ENCODE measurements at regions not wholly inside any gene's neighbourhood (a gene's known extent, or its start where the extent isn't known, plus 50 kb on each side); places are given as distances from the start of the nearest gene placed in this dataset.

GRCh38 chr21:17693801-17694200 lies 81.1 kb upstream of the BTG3 start:
- TF ChIP-seq CTCF (IDR thresholded peaks at IDR 0.05): no peak
- no peak for TF ChIP-seq EP300 (IDR thresholded peaks at IDR 0.05; ENCODE audit: low read depth)

All from transverse colon (tissue), 3 donors.